ENCODE measurements at regions not wholly inside any gene's neighbourhood (a gene's known extent, or its start where the extent isn't known, plus 50 kb on each side); places are given as distances from the start of the nearest gene placed in this dataset.

DNA sequence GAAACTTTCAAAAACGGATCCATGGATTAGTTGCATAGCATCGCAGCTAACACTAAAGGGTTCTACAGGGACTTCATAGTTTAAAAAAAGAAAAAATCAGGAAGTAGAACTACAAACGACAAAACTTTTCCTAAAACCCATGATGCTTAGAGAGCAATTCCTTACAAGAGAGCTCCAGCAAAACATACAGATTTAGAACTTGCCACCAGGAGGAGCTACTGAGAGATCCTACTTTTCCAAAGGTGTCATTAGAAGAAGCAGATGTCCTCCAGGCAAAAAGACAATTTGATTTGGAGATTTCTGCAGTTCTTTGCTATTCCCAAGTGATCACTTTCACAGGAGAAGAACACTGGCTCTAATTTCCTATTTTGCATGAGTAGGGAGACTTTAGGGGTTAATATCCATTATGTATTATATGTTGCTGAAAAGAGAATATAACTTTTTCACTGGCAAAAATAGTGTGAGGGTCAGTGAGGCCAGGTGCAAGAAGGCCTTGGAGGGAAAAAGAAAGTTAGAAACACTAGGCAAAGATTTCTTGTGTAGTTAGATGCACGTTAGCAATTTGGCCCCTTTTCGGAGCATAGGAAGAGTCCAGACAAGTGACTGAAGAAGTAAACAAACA lies 436.2 kb downstream of the SUCLG1 start:
- H3K27me3 ChIP-seq (ENCODE audit: insufficient read depth, insufficient read length), result no peaks in the 10 kb centered on the region
- peak; percentile 69 for DNase-seq (ENCODE audit: low read depth, low spot score)
- no peak overlapping the region for H3K9ac ChIP-seq (ENCODE audit: insufficient read length, low read depth)
- no peaks in the 10 kb centered on the region for H3K36me3 ChIP-seq (ENCODE audit: insufficient read depth, insufficient read length, low read length)
- TF ChIP-seq YY1 (IDR thresholded peaks at IDR 0.05; ENCODE audit: insufficient read depth, insufficient read length), result no peak
- no peak for TF ChIP-seq ZNF274 (IDR thresholded peaks at IDR 0.05; ENCODE audit: low read depth, low read length)
- no peak for TF ChIP-seq SUZ12 (IDR thresholded peaks at IDR 0.05; ENCODE audit: extremely low read depth, insufficient read depth, insufficient read length)
- H3K4me3 ChIP-seq (ENCODE audit: insufficient read length, low read depth), result no peak overlapping the region
- no peaks in the 10 kb centered on the region for H3K4me1 ChIP-seq (ENCODE audit: insufficient read depth, insufficient read length)
- no peaks in the 10 kb centered on the region for H3K9me3 ChIP-seq (ENCODE audit: insufficient read depth, low read length)

DNA sequence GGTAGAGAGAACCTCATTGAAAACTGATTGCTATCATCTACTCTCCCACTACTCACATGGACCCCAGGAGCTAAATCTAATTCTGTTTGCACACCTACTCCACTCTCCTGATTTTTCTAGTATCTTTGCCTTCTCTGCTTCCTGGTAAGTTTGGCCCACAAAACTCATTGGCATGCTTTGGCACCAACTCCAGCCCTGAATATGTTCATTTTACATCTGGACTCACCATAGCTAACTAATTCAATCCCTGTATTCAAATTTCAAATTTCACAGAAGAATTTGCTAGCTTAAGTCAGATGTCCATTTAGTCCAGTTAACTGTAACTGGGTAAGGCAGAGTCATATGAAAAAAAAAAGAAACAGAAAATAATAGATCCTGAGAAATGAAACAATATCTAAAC lies 442.1 kb downstream of the SUCLG1 start:
- no peaks in the 10 kb centered on the region for H3K9me3 ChIP-seq (ENCODE audit: insufficient read depth, low read length)
- H3K4me1 ChIP-seq (ENCODE audit: insufficient read depth, insufficient read length), result no peaks in the 10 kb centered on the region
- H3K4me3 ChIP-seq (ENCODE audit: insufficient read length, low read depth), result no peak overlapping the region
- H3K27me3 ChIP-seq (ENCODE audit: insufficient read depth, insufficient read length), result no peaks in the 10 kb centered on the region
- no peak for DNase-seq (ENCODE audit: low read depth, low spot score)
- TF ChIP-seq SUZ12 (IDR thresholded peaks at IDR 0.05; ENCODE audit: extremely low read depth, insufficient read depth, insufficient read length) (no peak), ZNF274 (IDR thresholded peaks at IDR 0.05; ENCODE audit: low read depth, low read length) (no peak), YY1 (IDR thresholded peaks at IDR 0.05; ENCODE audit: insufficient read depth, insufficient read length) (no peak)
- H3K9ac ChIP-seq (ENCODE audit: insufficient read length, low read depth), result no peak overlapping the region
- no peaks in the 10 kb centered on the region for H3K36me3 ChIP-seq (ENCODE audit: insufficient read depth, insufficient read length, low read length)

DNA sequence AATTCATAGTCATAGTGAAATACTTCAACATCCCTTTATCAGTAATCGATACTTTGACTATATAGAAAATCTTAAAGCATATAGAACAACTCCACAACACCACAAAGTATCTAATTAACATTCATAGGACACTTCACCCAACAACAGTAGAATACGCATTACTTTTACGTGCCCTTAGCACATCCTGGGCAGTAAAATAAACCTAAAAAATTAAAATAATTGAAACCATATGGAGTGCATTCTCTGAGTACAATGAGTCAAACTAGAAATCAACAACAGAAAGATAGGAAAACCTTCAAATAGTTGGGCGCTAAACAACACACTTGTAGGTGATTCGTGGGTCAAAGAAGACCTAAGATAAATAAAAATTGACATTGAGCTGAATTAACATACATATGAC lies 442.9 kb downstream of the SUCLG1 start:
- H3K4me3 ChIP-seq (ENCODE audit: insufficient read length, low read depth), result no peak overlapping the region
- no peaks in the 10 kb centered on the region for H3K9me3 ChIP-seq (ENCODE audit: insufficient read depth, low read length)
- H3K4me1 ChIP-seq (ENCODE audit: insufficient read depth, insufficient read length), result no peaks in the 10 kb centered on the region
- H3K27me3 ChIP-seq (ENCODE audit: insufficient read depth, insufficient read length), result no peaks in the 10 kb centered on the region
- TF ChIP-seq ZNF274 (IDR thresholded peaks at IDR 0.05; ENCODE audit: low read depth, low read length) (no peak), SUZ12 (IDR thresholded peaks at IDR 0.05; ENCODE audit: extremely low read depth, insufficient read depth, insufficient read length) (no peak), YY1 (IDR thresholded peaks at IDR 0.05; ENCODE audit: insufficient read depth, insufficient read length) (no peak)
- no peak overlapping the region for H3K9ac ChIP-seq (ENCODE audit: insufficient read length, low read depth)
- no peaks in the 10 kb centered on the region for H3K36me3 ChIP-seq (ENCODE audit: insufficient read depth, insufficient read length, low read length)
- no peak for DNase-seq (ENCODE audit: low read depth, low spot score)

DNA sequence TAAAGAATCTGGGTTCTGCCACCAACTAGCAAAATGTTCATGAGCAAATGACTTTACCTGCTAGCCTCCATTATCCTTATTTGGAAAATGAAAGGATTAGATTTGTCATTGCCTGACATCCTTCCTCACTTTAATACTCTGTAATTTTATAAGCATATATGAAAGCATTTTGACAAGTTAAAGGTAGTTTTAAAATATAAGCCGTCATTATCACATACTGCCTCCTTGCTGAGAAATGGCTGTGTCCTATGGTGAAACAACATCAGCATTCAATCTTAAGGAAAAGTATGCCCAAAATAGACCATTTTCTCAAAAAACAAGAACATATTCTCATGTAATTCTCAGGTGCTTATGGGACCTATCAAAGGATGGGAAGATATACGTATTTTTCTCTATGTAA lies 461.2 kb downstream of the SUCLG1 start:
- Histone ChIP-seq H3K27me3 (ENCODE audit: insufficient read depth, insufficient read length) (no peaks in the 10 kb centered on the region), H3K9me3 (ENCODE audit: insufficient read depth, low read length) (no peaks in the 10 kb centered on the region), H3K36me3 (ENCODE audit: insufficient read depth, insufficient read length, low read length) (no peaks in the 10 kb centered on the region), H3K4me3 (ENCODE audit: insufficient read length, low read depth) (no peak overlapping the region), H3K9ac (ENCODE audit: insufficient read length, low read depth) (no peak overlapping the region), H3K4me1 (ENCODE audit: insufficient read depth, insufficient read length) (no peaks in the 10 kb centered on the region)
- TF ChIP-seq SUZ12 (IDR thresholded peaks at IDR 0.05; ENCODE audit: extremely low read depth, insufficient read depth, insufficient read length) (no peak), ZNF274 (IDR thresholded peaks at IDR 0.05; ENCODE audit: low read depth, low read length) (no peak), YY1 (IDR thresholded peaks at IDR 0.05; ENCODE audit: insufficient read depth, insufficient read length) (no peak)
- no peak for DNase-seq (ENCODE audit: low read depth, low spot score)

DNA sequence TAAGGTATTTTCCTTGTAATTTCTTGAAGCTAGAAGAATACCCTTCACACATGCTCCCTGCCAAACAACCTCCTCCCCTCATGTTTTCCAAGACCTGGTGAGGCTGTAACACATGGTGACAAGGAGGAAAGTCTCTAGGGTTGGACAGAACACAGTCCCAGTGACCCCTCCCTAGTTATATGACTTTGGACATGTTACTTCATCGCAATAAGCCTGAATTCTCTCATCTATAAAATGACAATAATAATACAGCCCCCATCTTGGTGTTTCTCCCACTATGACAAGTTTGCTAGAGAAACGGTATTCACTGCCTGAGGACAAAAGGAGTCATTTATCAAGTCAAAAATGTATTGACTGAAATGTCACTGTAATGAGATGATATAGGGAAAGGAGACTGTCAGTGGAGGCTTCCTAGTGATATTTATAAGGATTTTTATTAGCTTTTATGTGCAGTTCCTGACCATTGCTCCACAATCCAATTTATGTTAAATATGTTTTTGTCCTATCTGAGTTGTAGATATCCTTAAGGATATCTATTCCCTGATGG lies 464.4 kb downstream of the SUCLG1 start:
- no peak overlapping the region for H3K9ac ChIP-seq (ENCODE audit: insufficient read length, low read depth)
- no peaks in the 10 kb centered on the region for H3K4me1 ChIP-seq (ENCODE audit: insufficient read depth, insufficient read length)
- no peaks in the 10 kb centered on the region for H3K27me3 ChIP-seq (ENCODE audit: insufficient read depth, insufficient read length)
- H3K9me3 ChIP-seq (ENCODE audit: insufficient read depth, low read length), result no peaks in the 10 kb centered on the region
- DNase-seq (ENCODE audit: low read depth, low spot score), result no peak
- no peaks in the 10 kb centered on the region for H3K36me3 ChIP-seq (ENCODE audit: insufficient read depth, insufficient read length, low read length)
- TF ChIP-seq YY1 (IDR thresholded peaks at IDR 0.05; ENCODE audit: insufficient read depth, insufficient read length), result no peak
- no peak for TF ChIP-seq ZNF274 (IDR thresholded peaks at IDR 0.05; ENCODE audit: low read depth, low read length)
- TF ChIP-seq SUZ12 (IDR thresholded peaks at IDR 0.05; ENCODE audit: extremely low read depth, insufficient read depth, insufficient read length), result no peak
- no peak overlapping the region for H3K4me3 ChIP-seq (ENCODE audit: insufficient read length, low read depth)

DNA sequence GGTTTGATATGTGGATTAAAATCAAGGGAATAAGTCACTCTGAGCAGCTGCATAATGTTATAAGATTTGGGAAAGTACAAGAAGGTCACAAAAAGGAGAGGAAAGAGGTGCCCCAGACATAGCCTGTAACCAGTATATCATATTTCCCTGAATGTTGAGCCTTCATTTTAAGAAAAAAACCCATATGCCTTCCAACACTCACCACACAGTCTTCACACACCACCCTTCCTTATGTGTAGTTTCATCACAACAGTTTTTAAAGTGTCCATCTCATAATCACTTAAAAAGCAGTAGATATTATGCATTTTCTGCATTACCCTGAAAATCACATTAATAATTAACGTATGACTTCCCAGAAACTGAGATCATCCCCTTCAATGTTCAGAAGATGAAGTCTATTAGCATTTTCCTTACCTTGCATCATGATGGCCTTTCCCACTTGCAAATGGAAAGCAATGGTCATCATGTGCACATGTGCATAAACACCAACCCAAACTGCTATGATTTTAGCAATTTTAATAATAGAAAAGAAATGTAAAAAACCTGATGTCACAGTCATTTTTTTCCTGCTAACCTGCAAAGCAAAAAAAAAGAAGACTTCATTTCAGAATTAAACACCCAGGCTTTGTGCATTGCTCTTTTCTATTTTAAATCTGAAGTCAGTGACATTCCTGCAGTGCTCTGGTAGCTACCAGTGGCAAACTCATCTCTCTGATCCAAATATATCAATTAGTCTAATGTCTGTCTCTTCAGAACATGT lies 465.0 kb downstream of the SUCLG1 start:
- no peaks in the 10 kb centered on the region for H3K27me3 ChIP-seq (ENCODE audit: insufficient read depth, insufficient read length)
- TF ChIP-seq ZNF274 (IDR thresholded peaks at IDR 0.05; ENCODE audit: low read depth, low read length) (no peak), YY1 (IDR thresholded peaks at IDR 0.05; ENCODE audit: insufficient read depth, insufficient read length) (no peak), SUZ12 (IDR thresholded peaks at IDR 0.05; ENCODE audit: extremely low read depth, insufficient read depth, insufficient read length) (no peak)

DNA sequence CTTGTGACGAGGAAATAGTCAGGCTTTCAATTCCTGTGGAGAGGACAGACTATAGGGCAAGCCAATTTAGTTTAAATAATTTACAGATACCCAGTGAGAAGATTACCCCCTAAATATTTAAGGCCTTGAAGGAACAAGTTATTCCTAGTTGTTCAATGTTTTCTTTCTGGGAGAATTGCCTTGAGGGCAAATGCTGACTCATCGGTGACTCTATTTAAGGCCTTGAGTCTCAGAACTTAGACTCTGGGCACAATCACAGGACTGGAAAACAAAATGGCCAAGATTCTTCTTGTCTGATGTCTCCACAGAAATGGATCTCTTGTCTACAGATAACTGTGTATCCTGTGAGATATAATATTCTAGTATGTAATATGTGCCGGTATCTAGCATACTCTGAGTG lies 467.1 kb downstream of the SUCLG1 start:
- no peak for TF ChIP-seq YY1 (IDR thresholded peaks at IDR 0.05; ENCODE audit: insufficient read depth, insufficient read length)
- H3K4me3 ChIP-seq (ENCODE audit: insufficient read length, low read depth), result no peak overlapping the region

More for the DNA sequence above, 465.0 kb downstream of the SUCLG1 start:
- Histone ChIP-seq H3K9me3 (ENCODE audit: insufficient read depth, low read length) (no peaks in the 10 kb centered on the region), H3K36me3 (ENCODE audit: insufficient read depth, insufficient read length, low read length) (no peaks in the 10 kb centered on the region), H3K4me1 (ENCODE audit: insufficient read depth, insufficient read length) (no peaks in the 10 kb centered on the region), H3K4me3 (ENCODE audit: insufficient read length, low read depth) (no peak overlapping the region), H3K9ac (ENCODE audit: insufficient read length, low read depth) (no peak overlapping the region)
- DNase-seq (ENCODE audit: low read depth, low spot score), result no peak

More for the DNA sequence above, 467.1 kb downstream of the SUCLG1 start:
- Histone ChIP-seq H3K27me3 (ENCODE audit: insufficient read depth, insufficient read length) (no peaks in the 10 kb centered on the region), H3K9ac (ENCODE audit: insufficient read length, low read depth) (no peak overlapping the region), H3K36me3 (ENCODE audit: insufficient read depth, insufficient read length, low read length) (no peaks in the 10 kb centered on the region), H3K4me1 (ENCODE audit: insufficient read depth, insufficient read length) (no peaks in the 10 kb centered on the region), H3K9me3 (ENCODE audit: insufficient read depth, low read length) (no peaks in the 10 kb centered on the region)
- no peak for DNase-seq (ENCODE audit: low read depth, low spot score)

All from NT2/D1 (cell line).